KMS-11 (cell line): ENCODE measurements at regions not wholly inside any gene's neighbourhood (a gene's known extent, or its start where the extent isn't known, plus 50 kb on each side); places are given as distances from the start of the nearest gene placed in this dataset.

Experiments used
- H2AFZ ChIP-seq: fragments of 200-600 bp; sonication (generic); 2 replicates; pipeline ENCODE4 v1.6.1; 2016; ENCODE audit warnings: antibody characterized with exemption, mixed run types, low read depth
- H3K27ac ChIP-seq: fragments of 200-600 bp; sonication (generic); 2 replicates; pipeline ENCODE4 v1.6.1; 2016; ENCODE audit warnings: mild to moderate bottlenecking, mixed run types
- H3K27me3 ChIP-seq: fragments of 200-600 bp; sonication (generic); 2 replicates; pipeline ENCODE4 v1.6.1; 2017; ENCODE audit warnings: mild to moderate bottlenecking, low read depth, mixed run types, moderate library complexity; ENCODE audit not compliant: insufficient read depth
- H3K36me3 ChIP-seq: fragments of 200-600 bp; sonication (generic); 2 replicates; pipeline ENCODE4 v1.6.1; 2017; ENCODE audit warnings: mild to moderate bottlenecking, mixed run types; ENCODE audit not compliant: insufficient read depth
- H3K4me1 ChIP-seq: fragments of 200-600 bp; sonication (generic); 2 replicates; pipeline ENCODE4 v1.6.1; 2016; ENCODE audit warnings: mild to moderate bottlenecking, low read depth, mixed run types; ENCODE audit not compliant: poor library complexity, severe bottlenecking
- H3K4me2 ChIP-seq: fragments of 200-600 bp; sonication (generic); 2 replicates; pipeline ENCODE4 v1.7.0; 2016; ENCODE audit warnings: mild to moderate bottlenecking, mixed run types
- H3K4me3 ChIP-seq: fragments of 200-600 bp; sonication (generic); IDR thresholded peaks from 2 replicates; pipeline ENCODE4 v1.6.1; 2017; ENCODE audit warnings: low read depth, low read length, mixed read lengths; ENCODE audit not compliant: insufficient read depth
- H3K79me2 ChIP-seq: fragments of 200-600 bp; sonication (generic); 2 replicates; pipeline ENCODE4 v1.6.1; 2016; ENCODE audit warnings: low read depth, mixed run types; ENCODE audit not compliant: insufficient read depth
- H3K9ac ChIP-seq: fragments of 200-600 bp; sonication (generic); 2 replicates; pipeline ENCODE4 v1.6.1; 2016; ENCODE audit warnings: mild to moderate bottlenecking, mixed run types
- H4K20me1 ChIP-seq: fragments of 200-600 bp; sonication (generic); 2 replicates; pipeline ENCODE4 v1.6.1; 2016; ENCODE audit warnings: mild to moderate bottlenecking, mixed run types; ENCODE audit not compliant: insufficient read depth
- CTCF ChIP-seq: fragments of 200-600 bp; sonication (generic); conservative IDR thresholded peaks from 2 replicates; pipeline ENCODE4 v1.6.1; 2017; ENCODE audit warnings: low read depth, mild to moderate bottlenecking, antibody characterized with exemption, low read length, moderate library complexity, mixed read lengths

DNA sequence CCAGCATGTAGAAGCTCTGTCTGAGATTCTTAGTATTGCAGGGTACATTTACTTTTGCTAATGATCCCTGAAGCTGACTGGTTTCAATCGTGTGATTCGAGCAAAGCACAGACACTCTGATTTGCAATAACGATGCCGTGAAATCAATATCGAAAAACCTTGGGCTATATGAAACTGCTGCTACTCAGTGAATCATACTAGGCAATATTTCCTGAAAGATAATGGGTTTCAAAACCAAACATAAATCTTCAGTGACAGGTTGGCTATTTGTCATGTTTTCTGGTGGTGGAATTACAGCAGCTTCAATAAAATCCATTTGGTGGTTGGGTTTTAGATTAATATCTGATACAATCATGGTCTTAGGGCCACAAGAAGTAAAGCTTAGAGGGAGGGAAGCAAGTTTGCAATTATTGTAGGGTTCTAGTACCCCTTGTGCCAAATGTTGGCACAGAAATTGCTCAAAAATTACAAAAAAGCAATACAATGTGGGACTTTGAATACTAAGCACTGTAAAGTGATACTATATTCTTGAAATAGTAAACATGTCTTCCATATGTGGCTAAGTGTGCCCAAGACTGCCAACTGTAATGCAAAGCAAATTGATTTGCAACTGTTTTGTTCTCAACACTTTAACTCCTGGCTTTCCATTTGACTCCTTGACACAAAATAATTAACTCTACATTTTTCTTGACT lies 112.4 kb upstream of the JAZF1 start:
- Histone ChIP-seq H3K4me2 (peak overlapping the region; percentile 17; the same call in 1 of the 2 replicates), H3K9ac (no peak overlapping the region), H2AFZ (no peak overlapping the region)

GRCh38 chr7:28293527-28293835 lies 112.9 kb upstream of the JAZF1 start:
- no peak overlapping the region for H3K27ac ChIP-seq
- H3K9ac ChIP-seq: no peak overlapping the region
- no peaks in the 10 kb centered on the region for H4K20me1 ChIP-seq
- H3K4me2 ChIP-seq: peak overlapping the region; percentile 17; the same call in 1 of the 2 replicates
- no peaks in the 10 kb centered on the region for H3K27me3 ChIP-seq
- no peaks in the 10 kb centered on the region for H3K79me2 ChIP-seq
- TF ChIP-seq CTCF: no peak
- H3K36me3 ChIP-seq: no peaks in the 10 kb centered on the region
- H3K4me1 ChIP-seq: peaks cover 23% of the 10 kb centered on the region
- no peak overlapping the region for H3K4me3 ChIP-seq
- no peak overlapping the region for H2AFZ ChIP-seq

More for the DNA sequence above, 112.4 kb upstream of the JAZF1 start:
- Histone ChIP-seq H3K4me3 (no peak overlapping the region), H3K27ac (no peak overlapping the region), H3K36me3 (no peaks in the 10 kb centered on the region), H3K27me3 (no peaks in the 10 kb centered on the region), H3K79me2 (no peaks in the 10 kb centered on the region), H4K20me1 (no peaks in the 10 kb centered on the region), H3K4me1 (peaks cover 23% of the 10 kb centered on the region)
- no peak for TF ChIP-seq CTCF

DNA sequence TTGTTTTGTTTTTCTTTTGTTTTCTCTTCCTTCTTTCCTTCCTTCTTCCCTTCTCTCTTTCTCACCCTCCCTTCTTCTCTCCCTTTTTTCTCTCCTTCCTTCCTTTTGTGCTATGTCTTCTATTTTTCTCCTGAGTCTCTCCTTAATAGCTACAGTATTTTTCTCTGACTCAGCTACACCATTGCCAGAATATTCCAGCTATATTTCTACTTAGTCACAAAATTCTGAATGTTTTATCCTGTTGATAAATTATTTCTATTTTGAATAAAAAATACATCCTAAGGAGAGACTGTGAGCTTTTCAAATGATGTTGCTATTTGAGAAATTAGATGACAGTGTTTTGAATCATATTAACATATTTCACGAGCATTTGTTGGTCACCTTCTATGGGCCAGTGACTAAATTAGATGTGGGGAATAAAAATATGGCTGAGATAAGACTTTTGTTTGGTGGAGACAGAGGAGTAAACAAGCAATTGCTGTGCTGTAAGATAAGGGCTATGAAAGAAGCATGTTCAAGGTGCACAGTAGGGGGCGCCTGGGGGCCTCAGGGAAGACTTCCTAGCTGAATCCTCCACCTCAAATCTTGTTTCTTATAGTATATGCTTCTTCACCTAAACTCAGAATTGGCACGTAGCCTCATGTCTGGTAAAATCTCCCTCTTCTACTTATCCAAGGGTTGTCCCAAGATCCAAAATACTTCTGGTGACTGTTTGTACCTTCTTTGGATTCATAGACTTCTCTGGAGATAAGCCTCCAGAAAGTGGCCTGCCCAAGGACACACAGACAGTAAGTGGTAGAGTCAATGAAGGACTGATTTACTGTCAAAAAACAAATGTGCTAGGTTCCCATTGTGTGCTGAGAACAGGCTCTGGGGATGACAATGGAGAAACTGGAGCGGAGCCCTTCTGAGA lies 115.5 kb upstream of the CREB5 start:
- Histone ChIP-seq H3K9ac (no peak overlapping the region), H3K4me3 (no peak overlapping the region), H3K4me1 (peaks cover 31% of the 10 kb centered on the region), H3K79me2 (no peaks in the 10 kb centered on the region), H3K27me3 (no peaks in the 10 kb centered on the region), H3K36me3 (no peaks in the 10 kb centered on the region), H3K4me2 (no peak overlapping the region), H4K20me1 (no peaks in the 10 kb centered on the region), H3K27ac (no peak overlapping the region), H2AFZ (no peak overlapping the region)
- TF ChIP-seq CTCF: peak; percentile 91

GRCh38 chr7:28297801-28298459 lies 114.4 kb upstream of the CREB5 start:
- Histone ChIP-seq H3K27ac (no peak overlapping the region), H3K4me3 (no peak overlapping the region), H3K36me3 (no peaks in the 10 kb centered on the region), H3K4me1 (peaks cover 25% of the 10 kb centered on the region), H4K20me1 (no peaks in the 10 kb centered on the region), H3K9ac (no peak overlapping the region), H3K4me2 (no peak overlapping the region), H2AFZ (no peak overlapping the region), H3K27me3 (no peaks in the 10 kb centered on the region), H3K79me2 (no peaks in the 10 kb centered on the region)
- TF ChIP-seq CTCF: no peak
